Psoas muscle (tissue), 7 donors: ENCODE measurements at regions not wholly inside any gene's neighbourhood (a gene's known extent, or its start where the extent isn't known, plus 50 kb on each side); places are given as distances from the start of the nearest gene placed in this dataset.

Experiments
- ATAC-seq, 4 donors: fragments of 200-7000 bp; cut with Tn5 transposase; one replicate each; pipeline ENCODE4 v1.9.1; 2020; ENCODE audit warnings: moderate library complexity in 3 of 4, mild to moderate bottlenecking in 2 of 4
- DNase-seq, 2 donors: peaks; one replicate each; pipeline ENCODE4 v3.0.0-alpha.2; 2020
- H3K27ac ChIP-seq: fragments of 200-600 bp; one replicate; pipeline ENCODE4 v1.8.0; 2022
- H3K27me3 ChIP-seq, 3 donors: fragments of 200-600 bp in 1 of 3; one replicate each; pipeline versions ENCODE4 v1.6.1 to v1.8.0; 2013 to 2022; ENCODE audit warnings: low read length in 2 of 3, mild to moderate bottlenecking in 2 of 3, moderate library complexity in 1 of 3; ENCODE audit not compliant: insufficient read depth in 3 of 3
- H3K36me3 ChIP-seq, 2 donors: fragments of 200-600 bp in 1 of 2; one replicate each; pipeline versions ENCODE4 v1.6.1 to v1.8.0; 2013 to 2022; ENCODE audit warnings: low read depth in 1 of 2, mild to moderate bottlenecking in 1 of 2, moderate library complexity in 1 of 2; ENCODE audit not compliant: insufficient read depth in 1 of 2
- H3K4me1 ChIP-seq: fragments of 200-600 bp; one replicate; pipeline ENCODE4 v1.8.0; 2022
- H3K4me3 ChIP-seq: fragments of 200-600 bp; one replicate; pipeline ENCODE4 v1.8.0; 2022; ENCODE audit warnings: mild to moderate bottlenecking
- H3K9me3 ChIP-seq: fragments of 200-600 bp; one replicate; pipeline ENCODE4 v1.8.0; 2022
- WGBS, 3 donors: extraction: QIAGEN DNeasy Blood & Tissue Kit; methylation state at CpG; one replicate each; pipeline versions ENCODE4 v1.1.6 to v1.1.7; 2013; 5-methylcytosine and 5-hydroxymethylcytosine counted together
- intact Hi-C, 2 donors: fragments of 100-400 bp; cut with DNase I; formaldehyde crosslinking; loops; one replicate each; pipeline versions ENCODE4 v1.11.0 to v1.14.2; 2022
- TF ChIP-seq, protein P1 (sequence below): fragments of 200-600 bp; IDR thresholded peaks from one replicate; pipeline ENCODE4 v1.8.0; 2022; ENCODE audit warnings: antibody characterized with exemption
- donor health status: healthy with polysubstance abuse.
- donor health status: DM: no; HTN: no; CAD: no; lungs with moderate emphysema.
- donor health status: Bipolar disorder and iron deficiency.
- donor health status: healthy.
- donor health status: DM: yes; HTN: yes; CAD: no.
- donor health status: DM: no; HTN: no; CAD: no.
- donor health status: DM: yes; HTN: yes; CAD: no.

DNA sequence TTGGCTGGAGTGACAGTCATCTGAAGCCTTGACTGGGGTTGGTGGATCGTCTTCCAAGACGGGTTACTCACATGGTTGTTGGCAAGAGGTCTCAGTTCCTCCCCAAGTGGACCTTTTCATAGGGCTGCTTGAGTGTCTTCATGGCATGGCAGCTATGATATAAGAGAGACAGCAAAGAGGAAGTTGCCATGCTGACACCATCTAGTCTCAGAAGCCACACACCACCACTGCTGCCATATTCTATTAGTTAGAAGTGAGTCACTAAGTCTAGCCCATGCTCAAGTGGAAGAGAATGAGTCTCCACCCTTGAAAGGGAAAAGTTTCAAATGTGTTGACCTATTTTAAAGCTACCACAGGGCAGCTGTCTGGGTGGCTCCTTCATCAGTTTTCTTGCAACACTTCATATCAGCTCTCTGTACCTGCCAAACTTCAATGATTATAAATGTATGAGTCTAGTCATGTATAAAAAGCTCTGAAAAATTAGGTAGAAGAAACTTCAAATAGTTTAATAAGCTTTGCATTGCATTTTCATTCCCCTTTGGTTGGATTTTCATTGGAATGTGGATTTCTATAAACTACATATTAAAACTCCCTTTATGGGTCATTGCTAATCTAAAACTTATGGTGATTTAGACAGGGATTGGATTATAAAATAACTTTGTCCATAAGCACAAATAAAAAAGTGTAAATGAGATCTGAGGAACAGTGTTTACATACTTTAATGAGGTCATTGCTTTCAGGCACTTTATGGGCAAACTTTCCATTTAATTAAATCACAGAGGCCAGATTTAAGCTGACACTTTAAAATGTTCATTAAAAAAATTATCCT is 68.0 kb upstream of the ATXN3L start:
- Histone ChIP-seq H3K4me1 (no peaks in the 10 kb centered on the region), H3K36me3 (no peaks in the 10 kb centered on the region), H3K27me3 (peaks cover 0 to 8% (median 0%) of the 10 kb centered on the region in 3 donors), H3K27ac (no peak overlapping the region), H3K9me3 (no peaks in the 10 kb centered on the region), H3K4me3 (no peak overlapping the region)
- 50 to 89% (median 62%) methylated on average over 2 of the region's 2 CpGs for WGBS, 3 donors
- no peak for DNase-seq
- peak in 3 of 4 donors; percentile 45 to 84 (median 70) for ATAC-seq
- TF ChIP-seq, protein P1, sequence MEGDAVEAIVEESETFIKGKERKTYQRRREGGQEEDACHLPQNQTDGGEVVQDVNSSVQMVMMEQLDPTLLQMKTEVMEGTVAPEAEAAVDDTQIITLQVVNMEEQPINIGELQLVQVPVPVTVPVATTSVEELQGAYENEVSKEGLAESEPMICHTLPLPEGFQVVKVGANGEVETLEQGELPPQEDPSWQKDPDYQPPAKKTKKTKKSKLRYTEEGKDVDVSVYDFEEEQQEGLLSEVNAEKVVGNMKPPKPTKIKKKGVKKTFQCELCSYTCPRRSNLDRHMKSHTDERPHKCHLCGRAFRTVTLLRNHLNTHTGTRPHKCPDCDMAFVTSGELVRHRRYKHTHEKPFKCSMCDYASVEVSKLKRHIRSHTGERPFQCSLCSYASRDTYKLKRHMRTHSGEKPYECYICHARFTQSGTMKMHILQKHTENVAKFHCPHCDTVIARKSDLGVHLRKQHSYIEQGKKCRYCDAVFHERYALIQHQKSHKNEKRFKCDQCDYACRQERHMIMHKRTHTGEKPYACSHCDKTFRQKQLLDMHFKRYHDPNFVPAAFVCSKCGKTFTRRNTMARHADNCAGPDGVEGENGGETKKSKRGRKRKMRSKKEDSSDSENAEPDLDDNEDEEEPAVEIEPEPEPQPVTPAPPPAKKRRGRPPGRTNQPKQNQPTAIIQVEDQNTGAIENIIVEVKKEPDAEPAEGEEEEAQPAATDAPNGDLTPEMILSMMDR = no peak
- intact Hi-C loops = no loop called here

DNA sequence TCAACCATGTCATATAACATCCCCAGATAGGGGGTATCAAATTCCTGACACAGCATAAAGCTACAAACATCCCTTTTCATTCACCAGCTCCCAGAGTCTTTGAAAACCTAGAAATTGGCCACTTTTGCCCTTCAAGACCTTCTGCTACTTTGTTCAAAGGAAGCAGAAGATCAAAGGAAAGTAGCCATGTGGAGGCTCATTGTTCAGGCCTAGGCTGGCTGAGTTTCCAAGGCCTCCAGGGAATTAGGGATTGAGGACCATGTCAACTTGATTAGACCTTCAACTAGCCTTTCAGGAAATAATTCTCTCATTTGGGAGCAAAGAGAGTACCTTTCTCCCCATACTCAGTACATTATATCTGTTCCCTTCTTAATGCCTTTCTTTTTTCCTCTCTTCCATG is 66.8 kb upstream of the ATXN3L start:
- H3K9me3 ChIP-seq = no peaks in the 10 kb centered on the region
- no peaks in the 10 kb centered on the region for H3K4me1 ChIP-seq
- ATAC-seq (no peak), DNase-seq (no peak)
- no peaks in the 10 kb centered on the region for H3K36me3 ChIP-seq
- no peak overlapping the region for H3K27ac ChIP-seq
- intact Hi-C loops = no loop called here
- TF ChIP-seq, protein P1 = no peak
- H3K27me3 ChIP-seq = peaks cover 0 to 8% (median 0%) of the 10 kb centered on the region in 3 donors
- H3K4me3 ChIP-seq = no peak overlapping the region

DNA sequence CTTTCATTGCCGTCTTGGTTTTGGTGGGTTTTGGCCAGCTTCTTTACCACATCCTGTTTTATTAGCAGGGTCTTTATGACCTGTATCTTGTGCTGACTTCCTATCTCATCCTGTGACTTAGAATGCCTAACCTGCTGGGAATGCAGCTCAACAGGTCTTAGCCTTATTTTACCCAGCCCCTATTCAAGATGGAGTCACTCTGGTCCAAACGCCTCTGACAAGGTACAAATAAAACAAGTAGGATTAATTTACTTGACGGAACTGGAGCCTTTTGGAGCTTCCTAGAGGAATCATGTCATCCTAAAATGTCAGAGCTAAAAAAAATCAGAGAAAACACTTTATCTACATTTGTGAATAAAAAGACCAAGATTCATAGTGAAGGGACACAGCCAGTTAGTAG is 66.2 kb upstream of the ATXN3L start:
- intact Hi-C loops = no loop called here
- TF ChIP-seq, protein P1 = no peak
- no peaks in the 10 kb centered on the region for H3K9me3 ChIP-seq
- H3K27me3 ChIP-seq = peaks cover 0 to 8% (median 0%) of the 10 kb centered on the region in 3 donors
- no peaks in the 10 kb centered on the region for H3K36me3 ChIP-seq
- H3K27ac ChIP-seq = no peak overlapping the region
- WGBS, 3 donors = 82 to 94% (median 94%) methylated on average over 3 of the region's 3 CpGs
- H3K4me1 ChIP-seq = no peaks in the 10 kb centered on the region
- H3K4me3 ChIP-seq = no peak overlapping the region
- ATAC-seq (no peak), DNase-seq (no peak)

DNA sequence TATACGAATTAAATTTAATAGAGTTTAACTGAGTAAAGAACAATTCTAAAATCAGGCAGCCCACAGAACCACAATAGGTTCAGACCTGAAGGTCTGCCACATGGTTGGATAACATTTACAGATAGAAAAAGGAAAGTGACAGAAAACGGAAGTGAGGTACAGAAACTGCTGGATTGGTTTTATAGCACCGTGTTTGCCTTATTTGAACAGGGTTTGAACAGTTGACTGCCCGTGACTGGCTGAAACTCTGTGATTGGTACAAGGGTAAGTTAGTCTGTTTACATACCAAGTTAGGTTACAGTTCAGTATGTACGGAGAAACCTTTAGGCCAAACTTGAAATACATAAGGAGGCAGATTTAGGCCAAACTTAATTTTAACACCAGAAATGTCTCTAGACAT is 64.1 kb upstream of the ATXN3L start:
- H3K27ac ChIP-seq = no peak overlapping the region
- intact Hi-C loops = no loop called here
- H3K9me3 ChIP-seq = no peaks in the 10 kb centered on the region
- no peaks in the 10 kb centered on the region for H3K4me1 ChIP-seq
- H3K36me3 ChIP-seq = no peaks in the 10 kb centered on the region
- DNase-seq (no peak), ATAC-seq (no peak)
- TF ChIP-seq, protein P1 = no peak
- peaks cover 0 to 8% (median 0%) of the 10 kb centered on the region in 3 donors for H3K27me3 ChIP-seq
- WGBS, 3 donors = 77 to 93% (median 90%) methylated on average over 5 of the region's 5 CpGs
- H3K4me3 ChIP-seq = no peak overlapping the region

DNA sequence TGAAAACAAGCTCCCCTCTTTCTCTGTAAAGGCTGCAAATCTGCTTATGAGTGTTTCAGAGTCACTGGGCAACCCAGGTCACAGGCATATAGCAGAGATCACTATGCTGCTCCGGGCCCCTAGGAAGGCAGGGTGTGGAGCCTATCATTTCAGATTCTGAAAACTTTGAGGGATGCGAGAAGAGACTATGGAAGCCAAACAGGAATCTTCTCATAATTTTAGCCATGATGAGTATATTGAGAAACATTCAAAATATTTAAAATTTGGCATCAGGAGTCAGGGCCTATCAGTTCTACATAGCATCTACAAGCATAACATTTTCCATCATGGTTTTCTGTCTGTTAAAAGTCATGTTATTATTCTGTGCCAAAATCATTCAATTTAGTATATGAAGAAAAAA is 61.7 kb upstream of the ATXN3L start:
- no peaks in the 10 kb centered on the region for H3K9me3 ChIP-seq
- no peak for ATAC-seq
- TF ChIP-seq, protein P1 = no peak
- peaks cover 0 to 7% (median 0%) of the 10 kb centered on the region in 3 donors for H3K27me3 ChIP-seq
- H3K4me3 ChIP-seq = no peak overlapping the region
- no peaks in the 10 kb centered on the region for H3K36me3 ChIP-seq
- intact Hi-C loops = no loop called here
- H3K4me1 ChIP-seq = no peaks in the 10 kb centered on the region
- no peak for DNase-seq
- WGBS, 3 donors = 78 to 80% (median 79%) methylated on average over 2 of the region's 2 CpGs
- H3K27ac ChIP-seq = no peak overlapping the region
